GM18507 (cell line): ENCODE measurements at regions not wholly inside any gene's neighbourhood (a gene's known extent, or its start where the extent isn't known, plus 50 kb on each side); places are given as distances from the start of the nearest gene placed in this dataset.
"Not testable (repeated sequence)": the region's sequence is repeated elsewhere in the genome, so short reads cannot be mapped to it uniquely, and the experiment has no call there.

Experiments used
- DNase-seq: peaks from one replicate; pipeline ENCODE4 v3.0.0; 2011; ENCODE audit warnings: low read depth; ENCODE audit not compliant: insufficient read length; ENCODE audit errors: extremely low spot score
- FAIRE-seq: peaks from 2 replicates; lab custom pipeline; 2011; peaks lifted over from hg19 to GRCh38; lab: Jason Lieb, UNC

GRCh38 chr15:30688684-30689083 is 62.8 kb downstream of the ARHGAP11B start:
- DNase-seq, FAIRE-seq: not testable (repeated sequence)

- DNase-seq, FAIRE-seq: not testable (repeated sequence)
Measured at GRCh38 chr15:30690153-30690552, 64.2 kb downstream of the ARHGAP11B start.

- DNase-seq = not testable (repeated sequence)
- peak; percentile 9 for FAIRE-seq
Measured at GRCh38 chr15:30695811-30696210, 69.9 kb downstream of the ARHGAP11B start.

GRCh38 chr15:30696439-30697314 is 70.7 kb downstream of the ARHGAP11B start:
- DNase-seq = not testable (repeated sequence)
- FAIRE-seq = peak; percentile 100

- FAIRE-seq, DNase-seq: not testable (repeated sequence)
Measured at GRCh38 chr15:30697315-30697685, 71.4 kb downstream of the ARHGAP11B start.

- not testable (repeated sequence) for DNase-seq
- FAIRE-seq = peak; percentile 55
Measured at GRCh38 chr15:30700006-30700597, 74.2 kb downstream of the ARHGAP11B start.

- peak; percentile 56 for FAIRE-seq
- not testable (repeated sequence) for DNase-seq
Measured at GRCh38 chr15:30707976-30708685, 82.2 kb downstream of the ARHGAP11B start.

GRCh38 chr15:30708809-30709208 is 82.9 kb downstream of the ARHGAP11B start:
- not testable (repeated sequence) for DNase-seq, FAIRE-seq

- not testable (repeated sequence) for DNase-seq
- peak; percentile 92 for FAIRE-seq
Measured at GRCh38 chr15:30718038-30718643, 92.2 kb downstream of the ARHGAP11B start.

GRCh38 chr15:30719363-30719762 is 93.4 kb downstream of the ARHGAP11B start:
- DNase-seq, FAIRE-seq: not testable (repeated sequence)

- FAIRE-seq = peak; percentile 57
Measured at GRCh38 chr15:30720825-30721224, 94.9 kb downstream of the ARHGAP11B start.

GRCh38 chr15:30721529-30721928 is 95.6 kb downstream of the ARHGAP11B start:
- DNase-seq, FAIRE-seq: not testable (repeated sequence)

More at GRCh38 chr15:30720825-30721224, 94.9 kb downstream of the ARHGAP11B start:
- not testable (repeated sequence) for DNase-seq

- DNase-seq = not testable (repeated sequence)
- peak; percentile 31 for FAIRE-seq
Measured at GRCh38 chr15:30723540-30724175, 97.7 kb downstream of the ARHGAP11B start.

- DNase-seq, FAIRE-seq: not testable (repeated sequence)
Measured at GRCh38 chr15:30729880-30730590, 104.1 kb downstream of the ARHGAP11B start.

- DNase-seq, FAIRE-seq: not testable (repeated sequence)
Measured at GRCh38 chr15:30730633-30731032, 104.7 kb downstream of the ARHGAP11B start.

- DNase-seq, FAIRE-seq: not testable (repeated sequence)
Measured at GRCh38 chr15:30732100-30732499, 106.2 kb downstream of the ARHGAP11B start.

- DNase-seq, FAIRE-seq: not testable (repeated sequence)
Measured at GRCh38 chr15:30735884-30736564, 110.1 kb downstream of the ARHGAP11B start.

GRCh38 chr15:30742796-30743195 is 116.9 kb downstream of the ARHGAP11B start:
- not testable (repeated sequence) for DNase-seq, FAIRE-seq
